Epithelial cell of esophagus (primary cell): ENCODE measurements at regions not wholly inside any gene's neighbourhood (a gene's known extent, or its start where the extent isn't known, plus 50 kb on each side); places are given as distances from the start of the nearest gene placed in this dataset.

ENCODE experiments used
- DNase-seq: peaks from one replicate; pipeline ENCODE4 v3.0.0; 2010; ENCODE audit warnings: low read depth
- H3K4me3 ChIP-seq: 2 replicates; pipeline ENCODE4 v1.5.1; 2011; ENCODE audit warnings: mild to moderate bottlenecking, low read length, control low read depth
- TF ChIP-seq, protein P1 (sequence below): IDR thresholded peaks from 2 replicates; pipeline ENCODE4 v1.5.1; 2011; ENCODE audit warnings: low read depth, mild to moderate bottlenecking, low read length, control low read depth, inconsistent platforms; ENCODE audit not compliant: insufficient read depth; ENCODE audit errors: missing control alignments

DNA sequence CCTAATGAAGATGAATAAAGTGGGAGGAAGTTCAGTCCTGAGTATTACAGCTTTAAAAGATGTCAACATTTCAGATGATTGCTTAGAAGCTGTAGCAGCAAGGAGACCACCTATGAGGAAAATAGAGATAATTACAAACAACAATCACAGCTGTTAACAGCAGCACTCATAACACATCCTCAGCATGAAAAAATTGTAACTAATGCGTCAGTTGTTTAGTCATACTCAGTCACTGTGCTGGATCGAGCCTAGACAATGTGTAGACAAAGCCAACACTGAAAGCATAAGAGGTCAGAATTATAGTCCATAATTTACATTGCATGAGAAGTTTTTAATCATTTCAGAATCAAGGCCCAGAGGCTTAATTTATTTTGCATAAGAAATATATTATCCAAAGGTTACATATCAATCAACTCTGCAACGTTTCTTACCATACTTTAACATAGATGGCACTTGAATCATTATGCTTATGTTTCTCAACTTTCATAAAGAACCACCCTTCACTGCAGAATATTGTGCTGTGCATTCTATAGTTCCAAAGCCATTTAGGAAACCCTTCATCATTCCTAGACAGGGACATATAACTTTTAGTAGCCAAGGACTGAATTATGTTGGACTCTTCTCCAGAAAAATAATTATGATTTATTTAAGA lies 60.2 kb upstream of the HAPLN1 start:
- no peak for DNase-seq
- TF ChIP-seq, protein P1, sequence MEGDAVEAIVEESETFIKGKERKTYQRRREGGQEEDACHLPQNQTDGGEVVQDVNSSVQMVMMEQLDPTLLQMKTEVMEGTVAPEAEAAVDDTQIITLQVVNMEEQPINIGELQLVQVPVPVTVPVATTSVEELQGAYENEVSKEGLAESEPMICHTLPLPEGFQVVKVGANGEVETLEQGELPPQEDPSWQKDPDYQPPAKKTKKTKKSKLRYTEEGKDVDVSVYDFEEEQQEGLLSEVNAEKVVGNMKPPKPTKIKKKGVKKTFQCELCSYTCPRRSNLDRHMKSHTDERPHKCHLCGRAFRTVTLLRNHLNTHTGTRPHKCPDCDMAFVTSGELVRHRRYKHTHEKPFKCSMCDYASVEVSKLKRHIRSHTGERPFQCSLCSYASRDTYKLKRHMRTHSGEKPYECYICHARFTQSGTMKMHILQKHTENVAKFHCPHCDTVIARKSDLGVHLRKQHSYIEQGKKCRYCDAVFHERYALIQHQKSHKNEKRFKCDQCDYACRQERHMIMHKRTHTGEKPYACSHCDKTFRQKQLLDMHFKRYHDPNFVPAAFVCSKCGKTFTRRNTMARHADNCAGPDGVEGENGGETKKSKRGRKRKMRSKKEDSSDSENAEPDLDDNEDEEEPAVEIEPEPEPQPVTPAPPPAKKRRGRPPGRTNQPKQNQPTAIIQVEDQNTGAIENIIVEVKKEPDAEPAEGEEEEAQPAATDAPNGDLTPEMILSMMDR = no peak
- no peak overlapping the region for H3K4me3 ChIP-seq

DNA sequence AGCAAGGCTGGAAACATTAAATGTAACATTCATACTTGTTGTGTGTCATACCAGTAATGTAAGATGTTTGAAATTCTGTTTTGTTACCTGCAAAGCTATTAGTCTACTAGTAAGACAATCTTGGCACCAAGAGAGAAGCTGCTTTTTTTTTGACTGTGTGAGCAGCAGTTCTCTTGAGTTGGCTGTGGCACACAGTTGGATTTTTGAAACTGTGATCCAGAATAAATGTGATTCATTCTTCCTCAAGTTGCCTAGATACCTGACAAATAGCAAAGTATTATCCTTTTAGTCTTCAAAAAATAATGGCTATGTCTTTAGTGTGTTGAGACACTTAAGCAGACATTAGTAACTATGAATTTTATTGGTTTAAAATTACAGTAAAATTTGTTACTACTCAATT lies 57.2 kb upstream of the HAPLN1 start:
- TF ChIP-seq, protein P1 = no peak
- no peak overlapping the region for H3K4me3 ChIP-seq
- no peak for DNase-seq

DNA sequence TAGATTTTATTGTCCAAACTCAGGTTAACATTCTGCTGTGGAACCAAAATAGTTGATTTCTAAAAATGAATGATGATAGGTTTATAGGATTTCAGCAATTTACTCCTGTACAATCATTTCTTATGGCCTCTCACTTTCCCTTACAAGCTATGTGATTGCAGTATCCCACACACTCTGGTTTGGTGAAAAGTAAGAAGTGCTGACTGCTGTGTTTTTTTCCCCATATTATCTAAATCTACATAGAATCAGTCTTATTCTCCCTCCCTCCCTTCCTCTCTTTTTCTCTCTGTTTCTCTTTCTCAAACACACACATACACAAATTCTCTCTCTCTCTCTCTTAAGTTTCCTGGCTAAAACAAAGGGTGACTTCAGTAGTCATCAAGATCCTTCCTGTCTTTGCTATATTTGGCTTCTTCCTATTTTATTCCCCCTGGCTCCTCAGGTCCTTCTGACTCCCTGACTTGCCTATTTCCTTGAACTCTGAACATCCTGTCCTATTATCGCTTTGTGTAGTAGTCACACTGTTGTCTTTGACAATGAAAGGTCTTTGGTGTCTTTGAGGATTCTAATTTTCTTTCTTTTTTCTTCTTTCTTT lies 55.9 kb upstream of the HAPLN1 start:
- no peak for DNase-seq
- TF ChIP-seq, protein P1 = no peak
- H3K4me3 ChIP-seq = no peak overlapping the region
